ENCODE measurements at regions not wholly inside any gene's neighbourhood (a gene's known extent, or its start where the extent isn't known, plus 50 kb on each side); places are given as distances from the start of the nearest gene placed in this dataset.

DNA sequence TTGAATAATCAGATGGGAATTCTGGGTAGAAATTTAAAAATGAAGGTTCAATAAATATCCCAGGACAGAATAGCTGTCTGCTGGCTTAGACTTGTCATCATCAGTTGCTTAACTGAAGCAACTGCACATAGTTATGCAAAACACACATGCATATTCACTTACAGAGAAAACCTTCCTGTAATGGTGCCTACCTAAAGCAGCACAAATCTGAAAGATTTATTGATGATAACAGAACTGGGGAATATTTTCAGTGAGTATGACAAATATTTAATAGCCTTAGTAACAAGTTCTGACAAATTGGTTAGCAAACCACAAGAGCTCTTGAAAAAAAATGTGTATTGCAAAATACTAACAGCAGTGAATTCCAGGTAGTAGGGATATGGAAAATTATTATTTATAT lies 606.8 kb upstream of the BOD1L1 start:
- no peak overlapping the region for H3K27ac ChIP-seq
- no peak for ATAC-seq
- H3K4me1 ChIP-seq, result no peaks in the 10 kb centered on the region
- TF ChIP-seq, protein P1, sequence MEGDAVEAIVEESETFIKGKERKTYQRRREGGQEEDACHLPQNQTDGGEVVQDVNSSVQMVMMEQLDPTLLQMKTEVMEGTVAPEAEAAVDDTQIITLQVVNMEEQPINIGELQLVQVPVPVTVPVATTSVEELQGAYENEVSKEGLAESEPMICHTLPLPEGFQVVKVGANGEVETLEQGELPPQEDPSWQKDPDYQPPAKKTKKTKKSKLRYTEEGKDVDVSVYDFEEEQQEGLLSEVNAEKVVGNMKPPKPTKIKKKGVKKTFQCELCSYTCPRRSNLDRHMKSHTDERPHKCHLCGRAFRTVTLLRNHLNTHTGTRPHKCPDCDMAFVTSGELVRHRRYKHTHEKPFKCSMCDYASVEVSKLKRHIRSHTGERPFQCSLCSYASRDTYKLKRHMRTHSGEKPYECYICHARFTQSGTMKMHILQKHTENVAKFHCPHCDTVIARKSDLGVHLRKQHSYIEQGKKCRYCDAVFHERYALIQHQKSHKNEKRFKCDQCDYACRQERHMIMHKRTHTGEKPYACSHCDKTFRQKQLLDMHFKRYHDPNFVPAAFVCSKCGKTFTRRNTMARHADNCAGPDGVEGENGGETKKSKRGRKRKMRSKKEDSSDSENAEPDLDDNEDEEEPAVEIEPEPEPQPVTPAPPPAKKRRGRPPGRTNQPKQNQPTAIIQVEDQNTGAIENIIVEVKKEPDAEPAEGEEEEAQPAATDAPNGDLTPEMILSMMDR (IDR thresholded peaks at IDR 0.05), result no peak
- H3K27me3 ChIP-seq (ENCODE audit: low read depth), result no peaks in the 10 kb centered on the region
- H3K9me3 ChIP-seq, result no peaks in the 10 kb centered on the region
- intact Hi-C loops (cut with DNase I), result no loop called here
- no peak overlapping the region for H3K4me3 ChIP-seq
- H3K36me3 ChIP-seq, result no peaks in the 10 kb centered on the region
- DNase-seq, result no peak

DNA sequence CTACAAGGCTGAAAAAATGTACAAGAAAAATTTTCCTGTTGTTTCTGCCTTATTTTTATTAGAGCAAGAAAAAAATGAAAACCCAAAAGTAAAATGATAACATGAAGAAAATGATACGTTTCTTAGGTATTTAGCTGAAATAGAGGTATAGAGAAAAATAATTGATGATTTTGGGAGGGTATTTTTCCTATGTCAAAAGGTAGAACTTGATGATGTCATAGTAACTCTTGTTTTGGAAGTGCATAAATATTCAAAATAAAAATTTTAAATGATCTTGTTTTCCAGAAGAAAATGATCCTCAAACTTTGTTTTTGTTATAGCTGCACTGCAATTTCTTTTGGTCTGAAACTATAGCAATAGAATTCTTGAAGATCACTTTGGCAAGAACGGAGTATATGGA lies 608.8 kb upstream of the BOD1L1 start:
- TF ChIP-seq, protein P1 (IDR thresholded peaks at IDR 0.05), result no peak
- ATAC-seq (no peak), DNase-seq (no peak)
- no peak overlapping the region for H3K27ac ChIP-seq
- H3K4me1 ChIP-seq, result no peaks in the 10 kb centered on the region
- no peaks in the 10 kb centered on the region for H3K9me3 ChIP-seq
- no peaks in the 10 kb centered on the region for H3K27me3 ChIP-seq (ENCODE audit: low read depth)
- intact Hi-C loops (cut with DNase I), result no loop called here
- no peak overlapping the region for H3K4me3 ChIP-seq
- H3K36me3 ChIP-seq, result no peaks in the 10 kb centered on the region

DNA sequence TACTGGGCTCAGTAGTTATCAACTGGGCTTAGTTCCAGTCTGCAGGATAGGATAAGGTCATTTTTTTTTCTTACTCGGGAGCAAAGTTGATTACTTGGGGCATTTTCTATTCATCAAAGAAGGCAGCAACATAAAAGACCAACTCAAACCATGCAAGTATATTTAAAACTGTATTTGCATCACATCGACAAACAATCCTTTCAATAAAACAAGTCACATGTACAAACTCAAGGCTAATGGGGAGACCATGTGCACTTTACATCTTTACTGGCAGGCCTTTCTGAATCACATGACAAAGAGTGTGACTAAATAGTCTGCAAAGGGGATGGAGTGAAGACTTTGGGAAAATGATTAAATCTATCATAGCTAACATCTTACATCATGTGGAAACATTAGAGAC lies 610.4 kb upstream of the BOD1L1 start:
- DNase-seq, result no peak
- intact Hi-C loops (cut with DNase I), result no loop called here
- ATAC-seq, result no peak
- no peaks in the 10 kb centered on the region for H3K4me1 ChIP-seq
- H3K27me3 ChIP-seq (ENCODE audit: low read depth), result no peaks in the 10 kb centered on the region
- no peaks in the 10 kb centered on the region for H3K9me3 ChIP-seq
- H3K36me3 ChIP-seq, result no peaks in the 10 kb centered on the region
- TF ChIP-seq, protein P1 (IDR thresholded peaks at IDR 0.05), result no peak
- H3K4me3 ChIP-seq, result no peak overlapping the region
- H3K27ac ChIP-seq, result no peak overlapping the region

DNA sequence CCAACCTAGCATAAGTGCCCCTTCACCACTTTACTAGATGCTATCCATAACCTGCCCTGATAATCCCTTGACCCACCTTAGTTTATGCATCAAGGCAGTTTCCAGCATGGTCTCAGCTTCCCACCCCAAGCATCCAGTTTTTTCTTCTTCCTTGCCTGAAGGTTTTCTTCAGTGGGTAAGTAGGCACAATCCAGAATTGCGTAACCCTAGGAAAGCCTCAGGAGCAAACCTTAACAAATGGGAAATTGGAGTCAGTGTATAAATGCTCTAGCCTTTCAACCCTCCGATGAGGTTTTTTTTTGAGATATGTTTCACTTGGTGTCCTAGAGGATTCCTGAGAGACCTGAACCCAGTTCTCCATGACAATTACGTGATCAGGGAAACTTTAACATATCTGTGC lies 614.0 kb upstream of the BOD1L1 start:
- H3K27ac ChIP-seq, result no peak overlapping the region
- intact Hi-C loops (cut with DNase I), result no loop called here
- ATAC-seq (no peak), DNase-seq (no peak)
- H3K4me1 ChIP-seq, result no peaks in the 10 kb centered on the region
- H3K4me3 ChIP-seq, result no peak overlapping the region
- TF ChIP-seq, protein P1 (IDR thresholded peaks at IDR 0.05), result no peak
- H3K36me3 ChIP-seq, result no peaks in the 10 kb centered on the region
- no peaks in the 10 kb centered on the region for H3K9me3 ChIP-seq
- no peaks in the 10 kb centered on the region for H3K27me3 ChIP-seq (ENCODE audit: low read depth)

DNA sequence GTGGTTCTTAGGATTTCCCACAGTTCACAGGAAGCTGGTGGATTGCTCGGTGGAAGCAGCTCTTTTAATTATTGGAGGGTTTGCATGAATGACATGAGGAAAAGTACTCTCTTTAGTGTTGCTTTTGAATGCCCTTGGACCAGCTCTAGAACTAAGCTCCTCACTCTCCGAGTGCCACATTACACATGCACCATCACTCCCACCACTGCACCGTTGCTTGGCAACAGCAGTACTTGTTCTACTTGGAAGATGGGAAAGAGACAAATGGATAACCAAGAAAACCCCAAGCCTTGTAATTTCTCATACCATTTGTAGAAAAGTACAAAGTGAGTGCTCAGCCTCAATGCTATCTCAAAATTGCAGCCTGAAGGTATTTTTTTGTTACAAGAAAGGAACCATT lies 620.2 kb upstream of the BOD1L1 start:
- H3K36me3 ChIP-seq, result no peaks in the 10 kb centered on the region
- H3K27me3 ChIP-seq (ENCODE audit: low read depth), result no peaks in the 10 kb centered on the region
- TF ChIP-seq, protein P1 (IDR thresholded peaks at IDR 0.05), result no peak
- ATAC-seq (no peak), DNase-seq (no peak)
- no peaks in the 10 kb centered on the region for H3K9me3 ChIP-seq
- no peak overlapping the region for H3K27ac ChIP-seq
- intact Hi-C loops (cut with DNase I), result no loop called here
- no peak overlapping the region for H3K4me3 ChIP-seq
- H3K4me1 ChIP-seq, result no peaks in the 10 kb centered on the region

DNA sequence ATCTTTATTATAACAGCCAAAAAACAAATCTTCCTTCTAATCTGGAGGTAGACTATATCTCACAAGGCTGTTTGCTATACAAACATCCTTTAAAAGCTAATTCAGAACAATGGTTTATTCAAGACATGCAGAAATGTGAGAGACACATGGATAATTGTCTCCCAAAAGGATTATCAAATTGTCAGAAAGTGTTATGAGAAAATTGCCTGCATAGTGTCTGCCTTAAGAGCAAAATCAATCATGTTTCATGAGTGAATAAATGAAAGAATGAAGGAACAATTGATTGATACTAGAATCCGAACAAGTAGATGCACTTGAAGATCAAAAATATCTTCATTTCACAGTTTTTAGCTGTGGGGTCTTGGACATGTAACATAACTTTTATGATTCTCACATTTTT lies 621.7 kb upstream of the BOD1L1 start:
- intact Hi-C loops (cut with DNase I), result no loop called here
- H3K9me3 ChIP-seq, result no peaks in the 10 kb centered on the region
- TF ChIP-seq, protein P1 (IDR thresholded peaks at IDR 0.05), result no peak
- H3K4me3 ChIP-seq, result no peak overlapping the region
- ATAC-seq (no peak), DNase-seq (no peak)
- H3K4me1 ChIP-seq, result no peaks in the 10 kb centered on the region
- H3K27me3 ChIP-seq (ENCODE audit: low read depth), result no peaks in the 10 kb centered on the region
- H3K27ac ChIP-seq, result no peak overlapping the region
- no peaks in the 10 kb centered on the region for H3K36me3 ChIP-seq

Measured in lower lobe of right lung (tissue), 2 donors.